NB4 (cell line): ENCODE measurements at regions not wholly inside any gene's neighbourhood (a gene's known extent, or its start where the extent isn't known, plus 50 kb on each side); places are given as distances from the start of the nearest gene placed in this dataset.

Experiments
- DNase-seq: peaks from one replicate; pipeline ENCODE4 v3.0.0; 2010; ENCODE audit warnings: low read depth
- H3K4me3 ChIP-seq: one replicate; pipeline ENCODE4 v1.5.1; 2011; ENCODE audit warnings: mild to moderate bottlenecking, low read depth, low read length, moderate library complexity
- CTCF ChIP-seq: IDR thresholded peaks from one replicate; pipeline ENCODE4 v1.5.1; 2012; ENCODE audit warnings: low read depth, low read length
- MAX ChIP-seq: IDR thresholded peaks from 2 replicates; pipeline ENCODE4 v1.6.1; 2011; ENCODE audit warnings: low read depth, low read length
- MYC ChIP-seq: IDR thresholded peaks from 2 replicates; pipeline ENCODE4 v1.6.1; 2011; ENCODE audit warnings: low read depth, low read length
- POLR2A ChIP-seq: IDR thresholded peaks from 2 replicates; pipeline ENCODE4 v1.6.1; 2011; ENCODE audit warnings: mild to moderate bottlenecking; ENCODE audit not compliant: insufficient read length; ENCODE audit errors: extremely low read depth

- DNase-seq = no peak
- no peak overlapping the region for H3K4me3 ChIP-seq
- TF ChIP-seq MAX (no peak), MYC (no peak), POLR2A (no peak), CTCF (no peak)
Measured at GRCh38 chr2:176612036-176612435, 342.8 kb downstream of the MTX2 start.

GRCh38 chr2:176612736-176613135, 343.5 kb downstream of the MTX2 start:
- no peak for DNase-seq

GRCh38 chr2:176613323-176613987, 344.2 kb downstream of the MTX2 start:
- DNase-seq = no peak
- H3K4me3 ChIP-seq = no peak overlapping the region
- no peak for TF ChIP-seq MAX
- TF ChIP-seq POLR2A = no peak
- TF ChIP-seq CTCF = no peak
- TF ChIP-seq MYC = no peak

More at GRCh38 chr2:176612736-176613135, 343.5 kb downstream of the MTX2 start:
- no peak overlapping the region for H3K4me3 ChIP-seq
- no peak for TF ChIP-seq MYC

GRCh38 chr2:176614049-176614448, 344.8 kb downstream of the MTX2 start:
- DNase-seq = peak; percentile 12
- TF ChIP-seq POLR2A (no peak), MYC (no peak), MAX (no peak), CTCF (no peak)
- H3K4me3 ChIP-seq = no peak overlapping the region

- DNase-seq = no peak
- TF ChIP-seq CTCF (no peak), POLR2A (no peak), MYC (no peak), MAX (no peak)
- H3K4me3 ChIP-seq = no peak overlapping the region
Measured at GRCh38 chr2:176614930-176615329, 345.7 kb downstream of the MTX2 start.

- no peak overlapping the region for H3K4me3 ChIP-seq
- DNase-seq = no peak
- no peak for TF ChIP-seq CTCF
- TF ChIP-seq MAX = no peak
- no peak for TF ChIP-seq MYC
- no peak for TF ChIP-seq POLR2A
Measured at GRCh38 chr2:176619504-176619903, 350.3 kb downstream of the MTX2 start.
